ENCODE measurements at regions not wholly inside any gene's neighbourhood (a gene's known extent, or its start where the extent isn't known, plus 50 kb on each side); places are given as distances from the start of the nearest gene placed in this dataset.
"Not testable (repeated sequence)": the region's sequence is repeated elsewhere in the genome, so short reads cannot be mapped to it uniquely, and the experiment has no call there.

DNA sequence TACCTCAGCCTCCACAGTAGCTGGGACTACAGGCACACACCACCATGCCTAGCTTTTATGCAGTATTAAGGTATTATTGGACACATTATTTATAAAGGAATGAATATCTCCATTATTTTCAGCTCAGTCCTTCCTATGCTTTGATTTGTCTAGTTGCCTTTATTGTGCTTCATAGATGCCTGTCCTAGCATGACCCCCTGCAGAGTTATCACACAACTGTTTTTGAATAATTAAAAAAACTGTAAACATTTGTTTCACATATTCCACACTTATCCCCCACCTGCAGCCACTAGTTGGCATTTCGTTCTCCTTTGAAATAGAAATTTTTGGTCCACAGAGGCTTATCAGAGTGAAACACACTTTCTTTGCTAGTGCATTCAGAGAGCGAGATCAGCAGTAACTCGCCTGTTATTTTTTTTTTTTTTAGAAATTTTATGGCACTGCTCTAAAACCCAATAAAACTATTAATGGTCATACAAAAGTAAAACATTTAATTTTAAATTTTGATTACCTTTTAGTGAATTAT, 151.8 kb upstream of the RASA1 start:
- no peak for DNase-seq

DNA sequence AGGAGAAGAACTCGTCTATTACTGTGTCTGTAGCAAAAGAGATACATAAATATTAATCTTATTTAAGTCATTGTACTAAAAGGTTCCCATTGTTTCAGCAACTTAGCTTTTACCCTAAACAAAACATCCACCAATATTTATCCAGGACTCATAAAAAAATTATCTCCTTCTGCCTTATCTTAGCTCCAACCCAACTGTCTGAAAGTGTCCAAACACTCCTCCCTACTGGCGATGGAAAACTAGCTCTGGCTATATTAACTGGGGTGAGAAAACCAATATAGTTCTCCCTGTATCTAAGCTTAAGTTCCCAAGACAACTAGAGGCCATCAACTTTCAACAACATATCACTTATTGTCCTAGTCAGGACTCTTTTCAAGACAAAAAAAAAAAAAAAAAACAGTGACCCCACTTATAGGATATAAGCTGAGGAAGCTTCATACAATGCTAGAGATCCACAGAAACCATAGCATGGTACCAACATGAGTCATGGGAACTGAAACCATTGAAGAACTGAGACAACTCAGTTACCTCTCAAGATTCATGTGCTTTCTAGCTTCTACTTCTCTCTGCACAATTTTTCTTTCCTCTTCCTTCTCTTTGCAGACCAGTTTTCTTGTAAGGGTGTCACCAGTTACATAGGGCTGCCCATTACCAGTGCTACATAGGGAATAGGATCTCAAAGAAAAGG, 150.7 kb upstream of the RASA1 start:
- peak; percentile 12 to 58 (median 30) for DNase-seq

GRCh38 chr5:87119588-87119987, 148.1 kb upstream of the RASA1 start:
- DNase-seq, result no peak

- DNase-seq, result peak; percentile 39 to 68 (median 60)
Observed at GRCh38 chr5:87120518-87121303, 147.0 kb upstream of the RASA1 start.

GRCh38 chr5:87121304-87122150, 146.2 kb upstream of the RASA1 start:
- DNase-seq, result peak; percentile 75 to 90 (median 89)

- peak; percentile 35 to 66 (median 59) for DNase-seq
Observed at GRCh38 chr5:87122151-87122977, 145.3 kb upstream of the RASA1 start.

DNA sequence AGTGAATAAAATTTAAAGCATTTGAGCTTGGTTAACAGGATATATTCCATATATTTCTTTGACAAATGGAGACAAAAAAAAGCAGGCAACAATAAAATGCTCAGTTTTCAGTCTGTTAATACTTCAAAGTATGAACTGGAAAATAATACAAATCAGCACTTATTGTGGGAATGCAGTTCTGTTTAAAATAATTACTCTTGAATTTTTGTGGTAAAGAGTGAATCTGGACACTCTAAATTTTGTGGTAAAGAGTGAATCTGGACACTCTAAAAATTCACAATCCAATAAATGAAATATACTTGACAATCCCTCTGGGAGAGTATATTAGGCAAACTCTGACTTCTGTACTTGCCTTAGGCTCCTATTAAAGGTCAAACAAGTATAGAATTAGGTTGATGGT, 141.9 kb upstream of the RASA1 start:
- no peak for DNase-seq

GRCh38 chr5:87126869-87127268, 140.8 kb upstream of the RASA1 start:
- no peak for DNase-seq

GRCh38 chr5:87127426-87127825, 140.3 kb upstream of the RASA1 start:
- no peak for DNase-seq

GRCh38 chr5:87127956-87128687, 139.6 kb upstream of the RASA1 start:
- DNase-seq, result no peak

DNA sequence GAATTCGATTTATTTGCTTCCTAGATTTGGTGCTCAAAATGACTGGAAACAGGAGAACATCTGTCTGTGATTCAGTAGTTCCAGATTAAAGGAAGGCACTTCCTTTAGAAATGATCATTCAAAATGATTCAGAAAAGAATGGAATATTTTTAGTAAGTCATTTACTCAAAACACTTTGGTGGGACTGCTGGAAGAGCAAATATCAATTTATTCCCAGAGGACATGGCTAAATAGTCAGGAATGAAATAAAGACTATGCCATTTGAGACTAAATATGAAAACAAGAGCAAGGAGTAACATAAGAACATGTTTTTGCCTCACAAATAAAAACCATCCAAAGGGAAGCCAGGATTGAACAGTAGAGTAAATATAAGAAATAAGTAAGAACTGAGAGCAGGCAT, 138.6 kb upstream of the RASA1 start:
- DNase-seq, result no peak

DNA sequence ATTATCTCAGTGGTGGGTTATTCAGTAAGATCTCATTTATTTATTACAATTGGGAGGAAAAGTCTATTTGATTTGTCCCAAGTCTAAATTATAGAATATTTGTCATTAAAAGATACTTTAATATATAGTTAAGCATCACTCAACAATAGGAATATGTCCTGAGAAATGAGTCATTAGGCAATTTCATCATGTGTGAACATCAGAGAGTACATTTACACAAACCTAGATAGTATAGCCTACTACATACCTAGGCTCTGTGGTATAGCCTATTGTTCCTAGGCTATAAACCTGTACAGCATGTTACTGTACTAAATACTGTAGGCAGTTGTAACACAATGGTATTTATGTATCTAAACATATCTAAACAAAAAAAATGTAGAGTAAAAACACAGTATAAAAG, 135.0 kb upstream of the RASA1 start:
- peak in 1 of 3 donors; percentile 22 for DNase-seq

DNA sequence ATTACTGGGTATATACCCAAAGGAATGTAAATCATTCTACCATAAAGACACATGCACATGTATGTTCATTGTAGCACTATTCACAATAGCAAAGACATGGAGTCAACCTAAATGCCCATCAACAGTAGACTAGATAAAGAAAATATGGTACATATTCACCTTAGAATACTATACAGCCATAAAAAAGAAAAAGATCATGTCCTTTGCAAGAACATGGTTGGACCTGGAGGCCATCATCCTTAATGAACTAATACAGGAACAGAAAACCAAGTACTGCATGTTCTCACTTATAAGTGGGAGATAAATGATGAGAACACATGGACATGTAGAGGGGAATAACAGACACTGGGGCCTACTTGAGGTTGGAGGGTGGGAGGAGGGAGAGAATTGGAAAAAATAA, 133.2 kb upstream of the RASA1 start:
- DNase-seq, result not testable (repeated sequence)

DNA sequence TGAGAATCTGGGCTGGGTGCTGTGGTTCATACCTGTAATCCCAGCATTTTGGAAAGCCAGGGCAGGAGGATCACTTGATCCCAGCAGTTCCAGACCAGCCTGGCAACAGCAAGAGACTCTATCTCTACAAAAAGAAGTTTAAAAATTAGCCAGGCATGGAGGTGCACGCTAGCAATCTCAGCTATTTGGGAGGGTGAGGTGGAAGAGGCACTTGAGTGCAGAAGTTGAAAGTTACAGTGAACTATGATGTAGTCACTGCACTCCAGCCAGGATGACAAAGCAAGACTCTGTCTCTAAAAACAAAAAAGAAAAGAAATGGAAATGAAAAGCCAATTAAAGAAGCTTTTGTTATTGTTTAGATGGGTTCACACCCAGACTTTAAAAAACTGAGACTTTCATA, 131.6 kb upstream of the RASA1 start:
- DNase-seq, result peak; percentile 16 to 24 (median 23)

DNA sequence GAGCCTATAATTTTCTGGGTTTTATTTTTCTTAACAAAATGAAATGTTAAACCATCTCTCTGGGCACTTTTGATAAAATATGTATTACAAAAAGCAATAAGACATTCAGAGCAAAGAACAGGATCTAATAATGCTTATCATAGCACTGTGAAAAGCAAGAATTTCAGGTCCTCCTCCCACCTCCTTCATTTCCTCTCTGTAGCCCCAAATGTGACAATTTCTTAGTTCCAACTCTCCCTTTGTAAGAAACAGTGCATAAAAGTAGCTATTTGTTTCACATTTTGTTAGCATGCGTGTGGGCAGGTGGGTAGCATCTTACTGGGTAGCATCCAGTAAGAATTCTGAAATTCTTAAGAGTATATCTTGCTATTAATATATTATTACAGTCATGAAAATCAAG, 130.9 kb upstream of the RASA1 start:
- no peak for DNase-seq

GRCh38 chr5:87137283-87137682, 130.4 kb upstream of the RASA1 start:
- no peak for DNase-seq

- no peak for DNase-seq
Observed at GRCh38 chr5:87138091-87138805, 129.4 kb upstream of the RASA1 start.

DNA sequence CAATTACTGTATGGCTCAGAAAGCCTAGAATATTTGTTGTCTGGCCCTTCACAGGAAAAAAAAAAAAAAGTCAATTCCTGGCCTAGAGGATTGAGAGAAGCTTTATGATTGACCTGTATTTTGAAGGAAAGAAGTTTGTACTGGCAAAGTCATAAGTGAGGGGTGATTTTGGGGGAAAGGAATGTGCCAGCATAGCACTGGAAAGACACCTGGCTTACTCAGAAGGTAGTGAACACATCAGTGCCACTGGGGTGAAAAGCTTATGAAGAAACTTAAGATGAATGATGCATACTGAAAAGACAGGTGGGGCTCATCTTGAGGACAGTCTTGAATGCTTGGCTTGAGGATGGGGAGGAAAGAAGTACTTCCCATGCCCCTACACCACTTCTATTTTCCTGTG, 127.9 kb upstream of the RASA1 start:
- DNase-seq, result no peak

DNA sequence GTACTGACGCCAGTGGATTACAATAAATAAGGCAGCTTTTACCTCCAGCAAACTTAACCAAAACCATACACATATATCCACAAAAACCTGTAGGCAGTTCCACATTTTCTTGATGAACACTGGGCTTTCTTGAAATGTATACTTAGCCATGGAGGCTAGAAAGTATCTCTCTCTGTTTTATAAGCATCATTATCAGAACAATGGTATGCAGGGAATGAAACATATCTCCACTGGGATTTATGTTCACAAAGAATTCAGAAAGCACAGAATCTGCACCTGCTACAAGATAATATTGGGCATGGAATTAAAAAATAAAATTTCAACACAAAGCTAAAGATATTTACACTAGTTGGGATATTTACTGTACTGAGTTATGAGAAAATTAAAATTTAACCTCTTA, 126.1 kb upstream of the RASA1 start:
- no peak for DNase-seq

DNA sequence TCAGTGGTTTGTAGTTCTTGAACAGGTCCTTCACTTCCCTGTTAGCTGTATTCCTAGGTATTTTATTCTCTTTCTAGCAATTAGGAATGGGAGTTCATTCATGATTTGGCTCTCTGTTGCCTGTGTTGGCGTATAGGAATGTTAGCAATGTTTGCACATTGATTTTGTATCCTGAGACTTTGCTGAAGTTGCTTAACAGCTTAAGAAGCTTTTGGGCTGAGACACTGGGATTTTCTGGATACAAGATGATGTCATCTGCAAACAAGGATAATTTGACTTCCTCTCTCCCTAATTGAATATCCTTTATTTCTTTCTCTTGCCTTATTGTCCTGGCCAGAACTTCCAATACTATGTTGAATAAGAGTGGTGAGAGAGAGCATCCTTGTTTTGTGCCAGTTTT, 121.8 kb upstream of the RASA1 start:
- not testable (repeated sequence) for DNase-seq

GRCh38 chr5:87147441-87147840, 120.2 kb upstream of the RASA1 start:
- no peak for DNase-seq
